Mesenchymal stem cell (in vitro differentiated cells and primary cell): ENCODE measurements at regions not wholly inside any gene's neighbourhood (a gene's known extent, or its start where the extent isn't known, plus 50 kb on each side); places are given as distances from the start of the nearest gene placed in this dataset.

Experiments used
- DNase-seq: peaks from one replicate; pipeline ENCODE4 v3.0.0-alpha.2; 2013
- H2AFZ ChIP-seq: one replicate; pipeline ENCODE4 v1.6.1; 2013; ENCODE audit warnings: low read depth, mild to moderate bottlenecking, control low read depth, inconsistent platforms, low read length, moderate library complexity
- H2AK5ac ChIP-seq: 2 replicates; pipeline ENCODE4 v1.6.1; 2013; ENCODE audit warnings: low read length, moderate library complexity, mild to moderate bottlenecking, inconsistent platforms; ENCODE audit not compliant: severe bottlenecking
- H2BK120ac ChIP-seq: one replicate; pipeline ENCODE4 v1.6.1; 2013; ENCODE audit warnings: low read depth, mild to moderate bottlenecking, inconsistent platforms, low read length, moderate library complexity
- H2BK12ac ChIP-seq, 2 experiments: one replicate each; pipeline ENCODE4 v1.6.1; 2013; ENCODE audit warnings: inconsistent platforms in 2 of 2, low read length in 2 of 2, mild to moderate bottlenecking in 2 of 2, moderate library complexity in 2 of 2, control low read depth in 1 of 2
- H2BK15ac ChIP-seq: one replicate; pipeline ENCODE4 v1.6.1; 2013; ENCODE audit warnings: mild to moderate bottlenecking, low read depth, inconsistent platforms; ENCODE audit not compliant: poor library complexity, severe bottlenecking
- H2BK5ac ChIP-seq: 2 replicates; pipeline ENCODE4 v1.6.1; 2013; ENCODE audit warnings: low read depth, mild to moderate bottlenecking, low read length, control low read depth, inconsistent platforms; ENCODE audit not compliant: poor library complexity, severe bottlenecking
- H3K14ac ChIP-seq, 2 experiments: one replicate each; pipeline ENCODE4 v1.6.1; 2013; ENCODE audit warnings: inconsistent platforms in 2 of 2, low read length in 2 of 2, control low read depth in 1 of 2, mild to moderate bottlenecking in 1 of 2, moderate library complexity in 1 of 2
- H3K18ac ChIP-seq, 2 experiments: one replicate each; pipeline ENCODE4 v1.6.1; 2013; ENCODE audit warnings: inconsistent platforms in 2 of 2, low read length in 2 of 2, control low read depth in 1 of 2, low read depth in 1 of 2, mild to moderate bottlenecking in 1 of 2
- H3K23ac ChIP-seq, 2 experiments: one replicate each; pipeline ENCODE4 v1.6.1; 2013; ENCODE audit warnings: inconsistent platforms in 2 of 2, low read length in 2 of 2, mild to moderate bottlenecking in 2 of 2, moderate library complexity in 2 of 2, control low read depth in 1 of 2
- H3K27ac ChIP-seq: 2 replicates; pipeline ENCODE4 v1.5.1; 2013; ENCODE audit warnings: mild to moderate bottlenecking, moderate library complexity, low read length, control low read depth, inconsistent platforms; ENCODE audit not compliant: poor library complexity, severe bottlenecking
- H3K27me3 ChIP-seq, 2 experiments: 2 replicates each; pipeline versions ENCODE4 v1.6.1 to v1.7.0; 2013; ENCODE audit warnings: low read length in 2 of 2, mild to moderate bottlenecking in 2 of 2, moderate library complexity in 2 of 2, control low read depth in 1 of 2, inconsistent platforms in 1 of 2; ENCODE audit not compliant: control insufficient read depth in 1 of 2, insufficient read depth in 1 of 2
- H3K36me3 ChIP-seq, 2 experiments: 2 replicates each; pipeline versions ENCODE4 v1.6.1 to v1.7.0; 2013; ENCODE audit warnings: low read length in 2 of 2, control low read depth in 1 of 2, inconsistent platforms in 1 of 2, low read depth in 1 of 2, mild to moderate bottlenecking in 1 of 2; ENCODE audit not compliant: insufficient read depth in 2 of 2, control insufficient read depth in 1 of 2
- H3K4ac ChIP-seq, 2 experiments: one replicate each; pipeline ENCODE4 v1.6.1; 2013; ENCODE audit warnings: inconsistent platforms in 2 of 2, low read length in 2 of 2, mild to moderate bottlenecking in 2 of 2, moderate library complexity in 2 of 2, control low read depth in 1 of 2, low read depth in 1 of 2
- H3K4me1 ChIP-seq: 2 replicates; pipeline ENCODE4 v1.6.1; 2013; ENCODE audit warnings: low read depth, low read length, control low read depth; ENCODE audit not compliant: control insufficient read depth, insufficient read depth
- H3K4me2 ChIP-seq: 2 replicates; pipeline ENCODE4 v1.6.1; 2013; ENCODE audit warnings: low read length, mild to moderate bottlenecking, inconsistent platforms; ENCODE audit not compliant: poor library complexity, severe bottlenecking
- H3K4me3 ChIP-seq, 2 experiments: 2 replicates each; pipeline versions ENCODE4 v1.5.1 to v1.7.0; 2013; ENCODE audit warnings: low read length in 2 of 2, mild to moderate bottlenecking in 2 of 2, control low read depth in 1 of 2, low read depth in 1 of 2; ENCODE audit not compliant: insufficient read depth in 1 of 2
- H3K79me1 ChIP-seq: replicated peaks from 2 replicates; pipeline ENCODE4 v1.6.1; 2013; ENCODE audit warnings: mild to moderate bottlenecking, control low read depth, low read length, inconsistent platforms; ENCODE audit not compliant: poor library complexity, severe bottlenecking
- H3K9ac ChIP-seq: 2 replicates; pipeline ENCODE4 v1.7.0; 2013; ENCODE audit warnings: mild to moderate bottlenecking, low read length, moderate library complexity
- H3K9me3 ChIP-seq: 2 replicates; pipeline ENCODE4 v1.7.0; 2013; ENCODE audit warnings: mild to moderate bottlenecking, low read length; ENCODE audit not compliant: control insufficient read depth
- H4K8ac ChIP-seq: one replicate; pipeline ENCODE4 v1.6.1; 2013; ENCODE audit warnings: inconsistent platforms, mild to moderate bottlenecking, low read length, moderate library complexity
- H4K91ac ChIP-seq: one replicate; pipeline ENCODE4 v1.6.1; 2013; ENCODE audit warnings: mild to moderate bottlenecking, low read length, inconsistent platforms
- WGBS: methylation state at CpG from one replicate; pipeline ENCODE4 v1.1.7; 2013; ENCODE audit warnings: mixed read lengths; 5-methylcytosine and 5-hydroxymethylcytosine counted together

DNA sequence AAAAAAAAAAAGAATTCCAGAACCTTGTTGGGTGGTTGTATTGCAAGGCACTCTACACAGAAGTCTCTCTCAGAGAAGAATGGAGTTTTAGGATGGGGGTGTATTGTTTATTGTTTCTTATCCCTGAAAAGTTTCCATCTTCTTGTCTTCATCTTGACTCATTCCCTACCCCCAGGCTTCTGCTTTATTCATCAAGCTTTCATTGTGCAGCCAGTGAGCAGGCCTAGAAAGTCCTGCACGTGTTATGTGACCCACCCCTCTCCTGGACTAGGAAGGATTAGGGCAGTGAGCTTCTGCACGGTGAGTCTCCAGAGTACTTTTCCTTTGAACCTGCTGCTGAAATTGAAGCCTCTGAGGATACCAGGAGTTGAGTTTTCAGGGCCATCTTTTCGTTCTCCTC is 150.9 kb upstream of the IL12A start:
- no peak overlapping the region for H3K4me3 ChIP-seq
- no peak overlapping the region for H2AFZ ChIP-seq
- no peaks in the 10 kb centered on the region for H3K27me3 ChIP-seq
- H3K79me1 ChIP-seq = peaks cover 8% of the 10 kb centered on the region
- no peaks in the 10 kb centered on the region for H3K36me3 ChIP-seq
- no peak overlapping the region for H4K8ac ChIP-seq
- WGBS = 30% methylated on average over 2 of the region's 3 CpGs
- H2BK15ac ChIP-seq = no peak overlapping the region
- H3K18ac ChIP-seq = peak overlapping the region in 1 of 2 experiments; percentile 48
- H3K4ac ChIP-seq = no peak overlapping the region
- no peak overlapping the region for H2BK5ac ChIP-seq
- no peaks in the 10 kb centered on the region for H3K9me3 ChIP-seq
- H2BK12ac ChIP-seq = peak overlapping the region in 1 of 2 experiments; percentile 44
- H3K14ac ChIP-seq = no peak overlapping the region
- peak overlapping the region; percentile 13 for H2BK120ac ChIP-seq
- no peak overlapping the region for H3K23ac ChIP-seq
- no peak overlapping the region for H3K4me2 ChIP-seq
- DNase-seq = peak; percentile 48
- no peak overlapping the region for H4K91ac ChIP-seq
- H3K27ac ChIP-seq = no peak overlapping the region
- H3K9ac ChIP-seq = no peak overlapping the region
- peaks cover 7% of the 10 kb centered on the region for H3K4me1 ChIP-seq
- H2AK5ac ChIP-seq = no peak overlapping the region

DNA sequence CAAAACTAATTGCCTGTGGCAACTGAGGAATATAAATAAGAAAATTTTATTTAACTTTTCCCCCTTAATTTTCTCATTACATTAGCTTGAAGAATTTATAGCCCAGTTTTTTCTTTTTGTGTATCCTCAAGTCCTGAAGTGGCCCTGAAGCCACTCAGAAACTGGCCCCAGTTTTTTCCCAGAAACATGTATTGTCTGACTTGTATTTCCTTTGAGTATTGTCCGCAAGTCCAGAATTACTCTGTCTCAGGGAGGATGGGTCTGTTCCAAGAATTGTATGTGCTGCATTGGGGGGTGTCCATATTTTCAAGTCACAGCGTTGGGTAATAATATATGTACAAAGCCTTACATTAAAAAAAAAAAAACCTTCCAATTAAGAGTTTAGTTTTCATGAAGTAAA is 149.7 kb upstream of the IL12A start:
- H3K9ac ChIP-seq = no peak overlapping the region
- H3K79me1 ChIP-seq = peaks cover 4% of the 10 kb centered on the region
- H3K4me2 ChIP-seq = no peak overlapping the region
- no peak overlapping the region for H2BK12ac ChIP-seq
- no peak overlapping the region for H4K8ac ChIP-seq
- H2BK15ac ChIP-seq = no peak overlapping the region
- H2BK120ac ChIP-seq = no peak overlapping the region
- H3K27me3 ChIP-seq = no peaks in the 10 kb centered on the region
- no peak for DNase-seq
- no peak overlapping the region for H4K91ac ChIP-seq
- no peak overlapping the region for H3K27ac ChIP-seq
- H3K36me3 ChIP-seq = no peaks in the 10 kb centered on the region
- no peaks in the 10 kb centered on the region for H3K9me3 ChIP-seq
- H2BK5ac ChIP-seq = no peak overlapping the region
- H3K18ac ChIP-seq = no peak overlapping the region
- H2AK5ac ChIP-seq = no peak overlapping the region
- H3K4me1 ChIP-seq = peaks cover 7% of the 10 kb centered on the region
- no peak overlapping the region for H3K23ac ChIP-seq
- no peak overlapping the region for H3K14ac ChIP-seq
- 100% methylated on average over 1 of the region's 2 CpGs for WGBS
- H3K4me3 ChIP-seq = no peak overlapping the region
- H2AFZ ChIP-seq = no peak overlapping the region
- H3K4ac ChIP-seq = no peak overlapping the region

DNA sequence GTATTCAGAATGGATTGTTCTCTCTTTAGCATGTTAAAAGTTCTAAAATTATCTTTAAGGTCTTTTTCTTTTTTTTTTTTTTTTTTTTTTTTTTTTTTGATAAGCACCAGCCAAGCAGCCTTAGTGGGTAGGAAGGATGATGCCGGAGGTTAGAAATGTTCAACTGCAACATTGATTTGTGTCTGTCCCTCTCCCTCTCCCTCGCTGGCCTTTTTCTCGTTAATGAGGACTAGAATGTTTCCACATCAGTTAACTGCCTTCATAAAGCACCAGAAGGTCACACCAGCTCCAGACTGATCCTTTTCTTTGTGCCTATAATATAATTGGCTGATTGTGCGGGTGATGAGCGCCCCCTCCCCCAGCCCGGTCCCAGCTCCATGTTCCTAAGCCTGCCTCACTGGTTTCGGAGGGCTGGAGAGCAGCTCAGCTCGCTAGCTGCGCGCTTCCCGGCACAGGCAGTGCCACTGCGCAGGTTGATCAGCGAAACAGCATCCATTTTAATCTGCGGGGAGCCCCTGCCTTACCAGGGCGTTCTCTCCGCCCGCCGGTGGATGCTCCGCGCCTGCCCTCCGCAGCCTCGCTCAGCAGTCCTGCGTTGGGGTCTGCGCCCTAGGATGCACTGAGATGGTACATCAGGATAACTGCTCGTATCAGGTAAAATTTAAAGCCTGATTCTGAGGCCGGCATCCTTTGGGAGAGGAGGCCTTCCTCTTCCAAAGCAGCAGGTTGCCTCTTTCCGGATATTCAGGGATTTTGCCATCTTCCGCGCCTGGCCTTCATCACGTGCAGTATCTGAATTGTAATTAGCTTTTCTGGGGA is 148.9 kb upstream of the IL12A start, which contains the start of gene SCHIP1:
SCHIP1 (plus strand) TSS at position 301 of the 819 bp plus-strand sequence.
- Histone ChIP-seq H3K36me3 (no peaks in the 10 kb centered on the region), H3K9me3 (no peaks in the 10 kb centered on the region), H3K18ac (peak within 1 kb of the TSS; percentile 67 to 82), H2BK15ac (no peak within 1 kb of the TSS), H3K4me1 (peaks cover 7% of the 10 kb centered on the region), H3K14ac (peak within 1 kb of the TSS in 1 of 2 experiments; percentile 66), H3K4ac (peak within 1 kb of the TSS; percentile 66 to 84), H3K4me2 (peak within 1 kb of the TSS; percentile 74), H3K79me1 (peaks cover 4% of the 10 kb centered on the region), H3K4me3 (peak within 1 kb of the TSS in 1 of 2 experiments; percentile 57), H3K27me3 (no peaks in the 10 kb centered on the region), H2BK120ac (no peak within 1 kb of the TSS), H3K27ac (peak within 1 kb of the TSS; percentile 59), H3K9ac (no peak within 1 kb of the TSS), H3K23ac (peak within 1 kb of the TSS in 1 of 2 experiments; percentile 92), H2AFZ (peak within 1 kb of the TSS; percentile 64), H4K91ac (peak within 1 kb of the TSS; percentile 87), H2BK12ac (peak within 1 kb of the TSS in 1 of 2 experiments; percentile 63), H2BK5ac (no peak within 1 kb of the TSS), H4K8ac (peak within 1 kb of the TSS; percentile 96), H2AK5ac (no peak within 1 kb of the TSS)
- 47% methylated on average over 29 of the region's 30 CpGs for WGBS
- peak; percentile 46 for DNase-seq

DNA sequence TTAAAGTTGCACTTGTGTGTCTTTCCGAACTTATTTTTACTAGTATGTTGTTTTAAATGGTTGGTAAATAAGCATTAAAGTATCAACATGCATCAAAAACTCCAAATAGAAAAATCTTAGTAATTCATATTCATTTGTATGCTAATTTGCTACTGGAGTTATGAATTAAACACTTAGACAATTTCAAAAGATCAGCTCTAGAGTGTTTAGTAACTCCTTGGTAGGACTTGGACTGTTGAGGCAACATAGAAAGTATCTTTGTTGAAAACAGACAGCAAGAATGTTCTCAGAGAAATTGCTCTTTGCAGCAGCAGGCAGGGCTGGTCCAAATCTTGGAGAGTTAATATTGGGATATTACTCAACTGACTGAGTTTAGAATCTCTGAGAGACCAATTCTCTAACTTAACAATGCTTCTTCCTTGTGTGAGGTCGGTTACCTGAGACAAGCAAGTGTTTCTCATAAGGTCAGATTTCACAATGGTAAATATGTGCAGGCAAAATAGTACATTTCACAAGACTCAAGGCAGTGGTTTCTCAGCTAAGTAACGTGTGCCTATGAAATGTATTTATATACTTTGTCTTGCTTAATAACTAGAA is 147.8 kb upstream of the IL12A start:
- H3K4me2 ChIP-seq = no peak overlapping the region
- H3K27me3 ChIP-seq = no peaks in the 10 kb centered on the region
- H3K9ac ChIP-seq = no peak overlapping the region
- H2BK15ac ChIP-seq = no peak overlapping the region
- no peak overlapping the region for H3K14ac ChIP-seq
- H2BK120ac ChIP-seq = no peak overlapping the region
- no peak overlapping the region for H3K27ac ChIP-seq
- no peak overlapping the region for H4K8ac ChIP-seq
- no peak overlapping the region for H3K4ac ChIP-seq
- H3K18ac ChIP-seq = no peak overlapping the region
- peak; percentile 59 for DNase-seq
- peaks cover 5% of the 10 kb centered on the region for H3K79me1 ChIP-seq
- 60% methylated on average over 1 of the region's 3 CpGs for WGBS
- H2BK5ac ChIP-seq = no peak overlapping the region
- H2BK12ac ChIP-seq = no peak overlapping the region
- no peak overlapping the region for H2AFZ ChIP-seq
- no peak overlapping the region for H4K91ac ChIP-seq
- no peak overlapping the region for H3K4me3 ChIP-seq
- no peaks in the 10 kb centered on the region for H3K36me3 ChIP-seq
- no peaks in the 10 kb centered on the region for H3K9me3 ChIP-seq
- no peak overlapping the region for H2AK5ac ChIP-seq
- peaks cover 15% of the 10 kb centered on the region for H3K4me1 ChIP-seq
- no peak overlapping the region for H3K23ac ChIP-seq
